HCT116 (cell line): ENCODE measurements at regions not wholly inside any gene's neighbourhood (a gene's known extent, or its start where the extent isn't known, plus 50 kb on each side); places are given as distances from the start of the nearest gene placed in this dataset.

ENCODE experiments used
- ATAC-seq: fragments of 200-7000 bp; cut with Tn5 transposase; 2 replicates; pipeline ENCODE4 v1.9.1; 2020; ENCODE audit warnings: mild to moderate bottlenecking, moderate library complexity
- BruUV-seq: library from RNA; stranded (reverse); fragments of 400-500 nt; replicated peaks from 2 replicates; lab custom pipeline; 2021; lab: Mats Ljungman, UMichigan
- CTCF ChIA-PET: fragments of 300-600 bp; sonication (Branson Sonifier 250); formaldehyde crosslinking; loops from one replicate; lab custom pipeline; 2021; ENCODE audit warnings: antibody characterized with exemption; lab: Charles Lee
- POLR2A ChIA-PET: fragments of 300-600, 350-600 bp; sonication (Branson Sonifier 250); formaldehyde crosslinking; loops from one replicate; lab custom pipeline; 2021; ENCODE audit warnings: antibody characterized with exemption; lab: Charles Lee
- RAD21 ChIA-PET, 2 experiments: fragments of 300-600 bp; sonication (Branson Sonifier 250); formaldehyde crosslinking; loops; one replicate each; lab custom pipeline; 2023; ENCODE audit warnings: low total read pairs in 2 of 2; ENCODE audit not compliant: uncharacterized antibody in 2 of 2, unreplicated experiment in 2 of 2, low non-redundant PET in 1 of 2; lab: Charles Lee
- DNase-seq: peaks from one replicate; pipeline ENCODE4 v3.0.0-alpha.2; 2010; ENCODE audit warnings: low read depth, low spot score
- H2AFZ ChIP-seq: fragments of 200-600 bp; shearing (Covaris generic), sonication (generic); 2 replicates; pipeline ENCODE4 v1.6.1; 2017; ENCODE audit warnings: low read depth, mixed run types, mixed read lengths, antibody characterized with exemption, low read length; ENCODE audit not compliant: poor library complexity, severe bottlenecking
- H3K27ac ChIP-seq: 2 replicates; pipeline ENCODE4 v1.5.1; 2012; ENCODE audit warnings: low read depth, low read length
- H3K27me3 ChIP-seq: fragments of 200-600 bp; sonication (generic); 2 replicates; pipeline ENCODE4 v1.6.1; 2016; ENCODE audit warnings: mixed run types, low read length, mixed read lengths; ENCODE audit not compliant: insufficient read depth
- H3K36me3 ChIP-seq, 2 experiments: fragments of 200-500 bp in 1 of 2; fragments of 200-600 bp in 1 of 2; sonication (Bioruptor generic) in 1 of 2; sonication (generic) in 1 of 2; 2 replicates each; pipeline versions ENCODE4 v1.5.1 to v1.6.1; 2014 to 2016; ENCODE audit warnings: low read length in 2 of 2, inconsistent platforms in 1 of 2, mixed read lengths in 1 of 2, mixed run types in 1 of 2; ENCODE audit not compliant: insufficient read depth in 2 of 2, control insufficient read depth in 1 of 2
- H3K4me1 ChIP-seq, 2 experiments: fragments of 200-600 bp in 1 of 2; sonication (generic) in 1 of 2; 2 replicates each; pipeline versions ENCODE4 v1.5.1 to v1.6.1; 2012 to 2017; ENCODE audit warnings: low read length in 2 of 2, inconsistent platforms in 1 of 2, mild to moderate bottlenecking in 1 of 2, mixed read lengths in 1 of 2, mixed run types in 1 of 2, moderate library complexity in 1 of 2; ENCODE audit not compliant: insufficient read depth in 2 of 2, control insufficient read depth in 1 of 2
- H3K4me2 ChIP-seq: fragments of 200-600 bp; sonication (generic); 2 replicates; pipeline ENCODE4 v1.6.1; 2017; ENCODE audit warnings: mixed run types, low read length, mixed read lengths
- H3K4me3 ChIP-seq, 2 experiments: fragments of 200-600 bp in 1 of 2; sonication (generic) in 1 of 2; replicated peaks in 1 of 2; 2 replicates each; pipeline ENCODE4 v1.5.1; 2011 to 2016; ENCODE audit warnings: low read length in 2 of 2, control low read depth in 1 of 2, low read depth in 1 of 2, mild to moderate bottlenecking in 1 of 2, mixed read lengths in 1 of 2, mixed run types in 1 of 2
- H3K79me2 ChIP-seq: fragments of 200-600 bp; sonication (generic); 2 replicates; pipeline ENCODE4 v1.6.1; 2017; ENCODE audit warnings: mild to moderate bottlenecking, mixed run types, low read length, moderate library complexity, mixed read lengths; ENCODE audit not compliant: insufficient read depth
- H3K9ac ChIP-seq: fragments of 200-600 bp; sonication (generic); 2 replicates; pipeline ENCODE4 v1.6.1; 2016; ENCODE audit warnings: low read length, mixed read lengths
- H3K9me2 ChIP-seq: fragments of 200-600 bp; sonication (generic), shearing (Covaris generic); 2 replicates; pipeline ENCODE4 v1.6.1; 2017; ENCODE audit warnings: mixed run types, mild to moderate bottlenecking, moderate library complexity; ENCODE audit not compliant: insufficient read depth
- H3K9me3 ChIP-seq, 2 experiments: fragments of 200-500 bp in 1 of 2; fragments of 200-600 bp in 1 of 2; sonication (Bioruptor generic) in 1 of 2; sonication (generic) in 1 of 2; 2 replicates each; pipeline ENCODE4 v1.6.1; 2014 to 2017; ENCODE audit warnings: low read length in 2 of 2, mixed read lengths in 2 of 2, inconsistent platforms in 1 of 2, low read depth in 1 of 2, mild to moderate bottlenecking in 1 of 2, mixed run types in 1 of 2, moderate library complexity in 1 of 2; ENCODE audit not compliant: control insufficient read depth in 1 of 2, insufficient read depth in 1 of 2
- H4K20me1 ChIP-seq: fragments of 200-600 bp; sonication (generic), shearing (Covaris generic); 2 replicates; pipeline ENCODE4 v1.6.1; 2017; ENCODE audit warnings: mixed run types, mild to moderate bottlenecking, moderate library complexity; ENCODE audit not compliant: insufficient read depth
- ATF3 ChIP-seq: IDR thresholded peaks from 2 replicates; pipeline ENCODE4 v1.6.1; 2012
- CEBPB ChIP-seq: IDR thresholded peaks from 2 replicates; pipeline ENCODE4 v1.6.1; 2012; ENCODE audit warnings: low read depth
- EGR1 ChIP-seq: IDR thresholded peaks from 2 replicates; pipeline ENCODE4 v1.6.1; 2012; ENCODE audit warnings: low read depth
- ELF1 ChIP-seq: IDR thresholded peaks from 2 replicates; pipeline ENCODE4 v1.6.1; 2012; ENCODE audit warnings: low read depth, borderline replicate concordance
- EZH2phosphoT487 ChIP-seq: fragments of 200-600 bp; IDR thresholded peaks from 2 replicates; pipeline ENCODE4 v1.6.1; 2018; ENCODE audit warnings: antibody characterized with exemption, borderline replicate concordance
- FOSL1 ChIP-seq: IDR thresholded peaks from 2 replicates; pipeline ENCODE4 v1.6.1; 2012; ENCODE audit warnings: low read depth
- JUND ChIP-seq: IDR thresholded peaks from 2 replicates; pipeline ENCODE4 v1.6.1; 2012
- POLR2A ChIP-seq: IDR thresholded peaks from 2 replicates; pipeline ENCODE4 v1.7.0; 2011; ENCODE audit warnings: borderline replicate concordance; ENCODE audit not compliant: insufficient read depth, insufficient read length; ENCODE audit errors: extremely low read depth
- REST ChIP-seq: IDR thresholded peaks from 2 replicates; pipeline ENCODE4 v1.6.1; 2012; ENCODE audit warnings: low read depth
- SIN3A ChIP-seq: IDR thresholded peaks from 2 replicates; pipeline ENCODE4 v1.6.1; 2012; ENCODE audit warnings: low read depth
- SRF ChIP-seq: IDR thresholded peaks from 2 replicates; pipeline ENCODE4 v1.6.1; 2012; ENCODE audit warnings: low read depth
- TCF7L2 ChIP-seq: IDR thresholded peaks from 2 replicates; pipeline ENCODE4 v1.7.0; 2011; ENCODE audit warnings: borderline replicate concordance, inconsistent platforms; ENCODE audit not compliant: insufficient read depth, insufficient read length; ENCODE audit errors: extremely low read depth
- ZFX ChIP-seq: fragments of 450-650 bp; IDR thresholded peaks from 2 replicates; pipeline ENCODE4 v1.6.1; 2017
- ZNF274 ChIP-seq: fragments of 200-500 bp; sonication (Bioruptor generic); IDR thresholded peaks from 2 replicates; pipeline ENCODE4 v1.6.1; 2014; ENCODE audit warnings: mild to moderate bottlenecking, low read depth, low read length, inconsistent platforms
- intact Hi-C: fragments of 100-400 bp; cut with micrococcal nuclease; formaldehyde crosslinking; loops from 2 replicates; pipeline ENCODE4 v1.10.0; 2022

GRCh38 chr16:50991436-50991835 lies 159.6 kb downstream of the SALL1 start (continued):
- no peak for TF ChIP-seq ATF3

- H3K27ac ChIP-seq: no peak overlapping the region
- H3K4me1 ChIP-seq: no peaks in the 10 kb centered on the region
- H3K27me3 ChIP-seq: no peaks in the 10 kb centered on the region
- no peak overlapping the region for H3K4me2 ChIP-seq
- TF ChIP-seq REST: no peak
- no peaks in the 10 kb centered on the region for H3K36me3 ChIP-seq
- H3K9me2 ChIP-seq: no peaks in the 10 kb centered on the region
- ChIA-PET RAD21 (no interaction called here), CTCF (no interaction called here), POLR2A (no interaction called here)
- no peak for DNase-seq
- no peaks in the 10 kb centered on the region for H3K79me2 ChIP-seq
- no peak overlapping the region for H3K9ac ChIP-seq
- no peak overlapping the region for H2AFZ ChIP-seq
- BruUV-seq: no TSS peak
- no peaks in the 10 kb centered on the region for H4K20me1 ChIP-seq
- H3K4me3 ChIP-seq: no peak overlapping the region
- no peak for ATAC-seq
- intact Hi-C loops: no loop called here
- H3K9me3 ChIP-seq: no peaks in the 10 kb centered on the region
Measured at GRCh38 chr16:50991006-50991405, 160.1 kb downstream of the SALL1 start.

- no peaks in the 10 kb centered on the region for H3K9me2 ChIP-seq
- no peaks in the 10 kb centered on the region for H3K4me1 ChIP-seq
- no TSS peak for BruUV-seq
- H3K79me2 ChIP-seq: no peaks in the 10 kb centered on the region
- ChIA-PET RAD21 (no interaction called here), POLR2A (no interaction called here), CTCF (no interaction called here)
- DNase-seq (no peak), ATAC-seq (no peak)
- no peaks in the 10 kb centered on the region for H4K20me1 ChIP-seq
- H3K9ac ChIP-seq: no peak overlapping the region
- H3K9me3 ChIP-seq: no peaks in the 10 kb centered on the region
- H3K4me3 ChIP-seq: no peak overlapping the region
- H3K36me3 ChIP-seq: no peaks in the 10 kb centered on the region
- no peak overlapping the region for H2AFZ ChIP-seq
- H3K27me3 ChIP-seq: no peaks in the 10 kb centered on the region
- intact Hi-C loops: no loop called here
- no peak overlapping the region for H3K4me2 ChIP-seq
- no peak overlapping the region for H3K27ac ChIP-seq
- TF ChIP-seq ZNF274 (no peak), TCF7L2 (no peak), SIN3A (no peak), EGR1 (no peak), POLR2A (no peak), SRF (no peak), JUND (no peak), ZFX (no peak), ELF1 (no peak), ATF3 (no peak), EZH2phosphoT487 (no peak), FOSL1 (no peak), CEBPB (no peak)
Measured at GRCh38 chr16:50989047-50989446, 162.0 kb downstream of the SALL1 start.
